ENCODE measurements at regions not wholly inside any gene's neighbourhood (a gene's known extent, or its start where the extent isn't known, plus 50 kb on each side); places are given as distances from the start of the nearest gene placed in this dataset.

DNA sequence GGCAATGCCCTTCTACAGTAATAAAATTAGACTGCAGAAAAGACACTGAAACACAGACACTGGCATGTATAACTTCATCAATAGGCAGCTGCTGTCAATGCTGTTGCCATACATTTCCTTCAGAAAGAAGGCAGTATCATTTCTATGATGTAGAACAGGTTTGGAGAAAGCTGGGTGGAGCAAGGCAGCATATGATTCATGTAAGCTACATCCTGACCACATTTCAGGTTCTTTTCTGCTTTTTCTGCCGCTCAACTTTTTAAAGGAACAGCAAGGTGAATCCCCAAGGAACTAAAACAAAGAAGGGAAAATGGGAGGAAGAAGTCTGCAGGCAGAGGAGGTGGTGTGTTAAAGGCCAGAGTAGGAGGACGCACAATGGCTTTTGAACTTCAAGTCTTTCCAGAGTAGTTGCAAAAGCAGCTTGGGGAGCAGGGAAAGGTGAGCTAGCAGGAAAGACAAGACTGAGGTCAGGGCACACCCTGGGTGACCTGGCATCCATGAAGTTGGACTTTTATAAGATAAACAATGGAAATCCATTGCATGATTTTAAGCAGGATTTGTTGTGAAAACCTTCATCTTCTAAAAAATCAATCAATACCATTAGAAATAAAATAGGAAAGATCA, 142.1 kb downstream of the MED10 start:
- H3K27ac ChIP-seq (replicated peaks in 1 of 4): no peak overlapping the region
- H3K4me1 ChIP-seq: no peaks in the 10 kb centered on the region
- H3K9me3 ChIP-seq: peaks cover 0 to 6% (median 0%) of the 10 kb centered on the region in 4 donors
- intact Hi-C loops (cut with DNase I): no loop called here
- DNase-seq (ENCODE audit: extremely low spot score): peak; percentile 10
- no peaks in the 10 kb centered on the region for H3K27me3 ChIP-seq
- TF ChIP-seq POLR2A (IDR thresholded peaks at IDR 0.05; ENCODE audit: low read depth): no peak
- no peak for TF ChIP-seq EP300 (IDR thresholded peaks at IDR 0.05)
- TF ChIP-seq POLR2AphosphoS5 (IDR thresholded peaks at IDR 0.05): no peak
- TF ChIP-seq, protein P1, sequence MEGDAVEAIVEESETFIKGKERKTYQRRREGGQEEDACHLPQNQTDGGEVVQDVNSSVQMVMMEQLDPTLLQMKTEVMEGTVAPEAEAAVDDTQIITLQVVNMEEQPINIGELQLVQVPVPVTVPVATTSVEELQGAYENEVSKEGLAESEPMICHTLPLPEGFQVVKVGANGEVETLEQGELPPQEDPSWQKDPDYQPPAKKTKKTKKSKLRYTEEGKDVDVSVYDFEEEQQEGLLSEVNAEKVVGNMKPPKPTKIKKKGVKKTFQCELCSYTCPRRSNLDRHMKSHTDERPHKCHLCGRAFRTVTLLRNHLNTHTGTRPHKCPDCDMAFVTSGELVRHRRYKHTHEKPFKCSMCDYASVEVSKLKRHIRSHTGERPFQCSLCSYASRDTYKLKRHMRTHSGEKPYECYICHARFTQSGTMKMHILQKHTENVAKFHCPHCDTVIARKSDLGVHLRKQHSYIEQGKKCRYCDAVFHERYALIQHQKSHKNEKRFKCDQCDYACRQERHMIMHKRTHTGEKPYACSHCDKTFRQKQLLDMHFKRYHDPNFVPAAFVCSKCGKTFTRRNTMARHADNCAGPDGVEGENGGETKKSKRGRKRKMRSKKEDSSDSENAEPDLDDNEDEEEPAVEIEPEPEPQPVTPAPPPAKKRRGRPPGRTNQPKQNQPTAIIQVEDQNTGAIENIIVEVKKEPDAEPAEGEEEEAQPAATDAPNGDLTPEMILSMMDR (IDR thresholded peaks at IDR 0.05): no peak
- 81% methylated on average over 2 of the region's 2 CpGs for WGBS
- H3K36me3 ChIP-seq: no peaks in the 10 kb centered on the region
- H3K4me3 ChIP-seq: no peak overlapping the region

DNA sequence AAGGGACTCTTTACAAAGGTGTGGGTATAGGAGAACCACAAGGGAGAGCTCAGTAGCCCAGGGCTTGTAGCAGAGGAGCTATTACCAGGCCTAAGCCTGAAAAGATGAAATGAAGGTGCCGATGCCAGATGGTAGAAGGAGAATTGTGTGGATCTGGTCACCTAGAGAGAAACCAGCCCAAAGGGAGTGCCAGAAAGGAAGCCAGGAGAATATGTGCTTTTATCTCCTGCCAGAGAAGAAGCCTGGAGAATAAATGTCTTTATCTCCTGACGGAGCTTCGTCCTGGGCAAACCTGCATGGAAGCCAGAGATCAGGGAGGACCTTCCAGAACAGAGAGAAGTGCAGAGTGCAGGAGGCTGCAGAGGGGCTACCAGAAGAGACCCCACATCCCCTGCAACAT, 142.6 kb downstream of the MED10 start:
- intact Hi-C loops (cut with DNase I): no loop called here
- H3K4me1 ChIP-seq: no peaks in the 10 kb centered on the region
- H3K27me3 ChIP-seq: no peaks in the 10 kb centered on the region
- TF ChIP-seq POLR2A (IDR thresholded peaks at IDR 0.05; ENCODE audit: low read depth) (no peak), POLR2AphosphoS5 (IDR thresholded peaks at IDR 0.05) (no peak), EP300 (IDR thresholded peaks at IDR 0.05) (no peak)
- TF ChIP-seq, protein P1 (IDR thresholded peaks at IDR 0.05): no peak
- no peak overlapping the region for H3K4me3 ChIP-seq
- no peaks in the 10 kb centered on the region for H3K36me3 ChIP-seq
- 81% methylated on average over 3 of the region's 3 CpGs for WGBS
- H3K27ac ChIP-seq (replicated peaks in 1 of 4): no peak overlapping the region
- DNase-seq (ENCODE audit: extremely low spot score): peak; percentile 80
- peaks cover 0 to 6% (median 0%) of the 10 kb centered on the region in 4 donors for H3K9me3 ChIP-seq

DNA sequence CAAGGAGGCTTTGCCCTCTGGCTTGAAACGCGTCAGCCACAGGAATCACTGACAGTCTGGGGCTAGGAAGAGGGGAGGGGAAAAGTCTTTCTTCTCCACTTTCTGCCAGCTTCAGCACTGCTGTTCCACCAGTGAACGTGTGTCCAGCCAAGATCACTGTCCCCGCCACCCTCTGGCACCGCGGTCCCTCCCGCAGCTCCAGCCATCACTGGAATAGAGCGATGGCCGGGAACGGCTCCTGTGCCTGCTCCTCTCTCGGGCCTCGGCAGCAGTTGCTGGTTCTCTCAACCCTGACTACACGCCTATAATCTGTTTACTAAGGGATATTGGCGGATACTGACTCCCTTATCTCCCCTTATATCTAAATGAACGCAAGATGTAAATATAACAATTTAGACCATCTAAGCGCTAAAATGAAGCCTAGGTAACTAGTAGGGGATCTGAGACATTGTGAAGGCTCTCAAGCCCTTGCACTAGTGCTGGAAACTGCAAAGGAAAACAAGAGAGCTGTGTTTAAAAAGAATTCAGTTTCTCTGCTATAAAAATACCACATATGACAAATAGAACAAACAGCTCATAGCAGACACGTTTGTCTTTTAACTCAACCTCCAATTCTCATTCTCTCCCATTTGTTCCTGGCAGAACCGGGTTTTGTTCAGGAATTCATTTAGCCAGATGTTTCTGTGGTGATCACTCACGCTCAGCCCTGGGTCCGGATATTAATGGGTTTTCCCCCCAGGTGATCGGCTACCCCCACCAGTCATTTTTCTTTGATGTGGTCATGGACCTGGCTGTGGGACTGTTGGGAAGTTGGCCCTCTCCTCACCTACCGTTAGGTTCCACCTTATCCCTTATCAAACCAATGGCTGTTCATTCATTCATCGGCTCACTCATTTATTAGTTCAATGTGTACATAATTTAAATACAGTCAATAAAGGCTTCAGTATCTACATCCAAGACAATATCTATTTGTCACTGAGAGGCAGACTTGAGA, 149.8 kb downstream of the MED10 start:
- WGBS: 77% methylated on average over 23 of the region's 23 CpGs
- Histone ChIP-seq H3K27ac (replicated peaks in 1 of 4) (no peak overlapping the region), H3K27me3 (no peaks in the 10 kb centered on the region)

DNA sequence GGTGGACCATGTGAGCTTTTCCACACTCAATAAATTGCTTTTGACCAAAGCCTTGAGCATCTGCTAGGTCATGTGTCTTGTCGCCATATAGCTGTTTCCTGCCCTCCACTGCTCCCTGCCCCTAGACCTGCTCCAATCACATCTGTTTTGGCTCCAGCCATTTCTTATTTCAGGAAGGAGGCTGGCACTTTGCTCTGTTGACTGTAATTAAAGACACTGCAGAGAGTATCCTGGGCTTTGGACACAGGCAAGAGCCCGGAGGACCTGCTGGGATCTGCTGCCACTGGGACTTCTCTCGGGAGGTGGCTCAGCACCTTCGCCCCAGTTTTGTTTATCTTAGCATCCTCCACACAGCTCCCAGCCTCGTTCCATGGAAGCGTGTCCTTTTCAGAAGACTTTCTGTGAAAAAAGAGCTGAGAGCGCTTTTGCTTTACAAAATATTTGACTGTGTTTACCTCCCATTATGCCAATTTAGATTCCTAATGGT, 153.2 kb downstream of the MED10 start:
- H3K4me3 ChIP-seq: no peak overlapping the region
- WGBS: 68% methylated on average over 7 of the region's 7 CpGs
- intact Hi-C loops (cut with DNase I): no loop called here
- TF ChIP-seq EP300 (IDR thresholded peaks at IDR 0.05): no peak
- TF ChIP-seq POLR2AphosphoS5 (IDR thresholded peaks at IDR 0.05): no peak
- TF ChIP-seq, protein P1 (IDR thresholded peaks at IDR 0.05): no peak
- no peak for TF ChIP-seq POLR2A (IDR thresholded peaks at IDR 0.05; ENCODE audit: low read depth)
- H3K27ac ChIP-seq (replicated peaks in 1 of 4): no peak overlapping the region
- peaks cover 0 to 9% (median 0%) of the 10 kb centered on the region in 4 donors for H3K9me3 ChIP-seq
- no peaks in the 10 kb centered on the region for H3K4me1 ChIP-seq
- DNase-seq (ENCODE audit: extremely low spot score): peak; percentile 87
- H3K36me3 ChIP-seq: no peaks in the 10 kb centered on the region
- no peaks in the 10 kb centered on the region for H3K27me3 ChIP-seq

More for the DNA sequence above, 149.8 kb downstream of the MED10 start:
- TF ChIP-seq EP300 (IDR thresholded peaks at IDR 0.05) (no peak), POLR2AphosphoS5 (IDR thresholded peaks at IDR 0.05) (no peak), POLR2A (IDR thresholded peaks at IDR 0.05; ENCODE audit: low read depth) (no peak)
- TF ChIP-seq, protein P1 (IDR thresholded peaks at IDR 0.05): no peak
- intact Hi-C loops (cut with DNase I): no loop called here
- Histone ChIP-seq H3K4me1 (no peaks in the 10 kb centered on the region), H3K9me3 (no peaks in the 10 kb centered on the region), H3K4me3 (no peak overlapping the region), H3K36me3 (no peaks in the 10 kb centered on the region)
- DNase-seq (ENCODE audit: extremely low spot score): peak; percentile 62
